ENCODE measurements at regions not wholly inside any gene's neighbourhood (a gene's known extent, or its start where the extent isn't known, plus 50 kb on each side); places are given as distances from the start of the nearest gene placed in this dataset.

- no peak overlapping the region for H3K4me3 ChIP-seq (replicated peaks in 1 of 3; ENCODE audit: low read depth in 2 of 3, low read length in 3 of 3)
- Mint-ChIP-seq H3K4me1 (no peaks in the 10 kb centered on the region), H3K27me3 (ENCODE audit: low read depth in 3 of 3) (peaks cover under 1 to 4% (median 2%) of the 10 kb centered on the region in 3 donors), H3K9me3 (no peaks in the 10 kb centered on the region), H3K4me3 (no peak overlapping the region), H3K36me3 (no peaks in the 10 kb centered on the region), H3K27ac (no peak overlapping the region)
- H3K79me2 ChIP-seq (ENCODE audit: insufficient read depth, low read length), result no peaks in the 10 kb centered on the region
- H3K27ac ChIP-seq (ENCODE audit: low read depth in 1 of 2, low read length in 2 of 2), result no peak overlapping the region
- peak; percentile 26 to 49 (median 32) for DNase-seq
- no peak overlapping the region for H3K9ac ChIP-seq (ENCODE audit: insufficient read depth, low read length, poor library complexity, severe bottlenecking)
- H3K36me3 ChIP-seq (replicated peaks in 1 of 2; ENCODE audit: control insufficient read depth in 1 of 2, insufficient read depth in 2 of 2, low read length in 2 of 2), result no peaks in the 10 kb centered on the region
- no peak overlapping the region for H3K4me2 ChIP-seq (replicated peaks; ENCODE audit: extremely low read depth, low read length, poor library complexity, severe bottlenecking)
- no peaks in the 10 kb centered on the region for H4K20me1 ChIP-seq (ENCODE audit: insufficient read depth, low read length)
- H3K27me3 ChIP-seq (ENCODE audit: control insufficient read depth in 2 of 2, insufficient read depth in 2 of 2, low read length in 2 of 2), result no peaks in the 10 kb centered on the region
- H2AFZ ChIP-seq (ENCODE audit: insufficient read depth, low read depth, low read length, poor library complexity, severe bottlenecking), result no peak overlapping the region
- H3K9me3 ChIP-seq (replicated peaks in 1 of 2; ENCODE audit: control insufficient read depth in 1 of 2, insufficient read depth in 1 of 2, low read length in 2 of 2), result no peaks in the 10 kb centered on the region
- H3K4me1 ChIP-seq (ENCODE audit: control insufficient read depth in 1 of 2, insufficient read depth in 2 of 2, low read length in 2 of 2), result no peaks in the 10 kb centered on the region
- WGBS (ENCODE audit: insufficient coverage), result 48% methylated on average over 2 of the region's 5 CpGs
- TF ChIP-seq, protein P1, sequence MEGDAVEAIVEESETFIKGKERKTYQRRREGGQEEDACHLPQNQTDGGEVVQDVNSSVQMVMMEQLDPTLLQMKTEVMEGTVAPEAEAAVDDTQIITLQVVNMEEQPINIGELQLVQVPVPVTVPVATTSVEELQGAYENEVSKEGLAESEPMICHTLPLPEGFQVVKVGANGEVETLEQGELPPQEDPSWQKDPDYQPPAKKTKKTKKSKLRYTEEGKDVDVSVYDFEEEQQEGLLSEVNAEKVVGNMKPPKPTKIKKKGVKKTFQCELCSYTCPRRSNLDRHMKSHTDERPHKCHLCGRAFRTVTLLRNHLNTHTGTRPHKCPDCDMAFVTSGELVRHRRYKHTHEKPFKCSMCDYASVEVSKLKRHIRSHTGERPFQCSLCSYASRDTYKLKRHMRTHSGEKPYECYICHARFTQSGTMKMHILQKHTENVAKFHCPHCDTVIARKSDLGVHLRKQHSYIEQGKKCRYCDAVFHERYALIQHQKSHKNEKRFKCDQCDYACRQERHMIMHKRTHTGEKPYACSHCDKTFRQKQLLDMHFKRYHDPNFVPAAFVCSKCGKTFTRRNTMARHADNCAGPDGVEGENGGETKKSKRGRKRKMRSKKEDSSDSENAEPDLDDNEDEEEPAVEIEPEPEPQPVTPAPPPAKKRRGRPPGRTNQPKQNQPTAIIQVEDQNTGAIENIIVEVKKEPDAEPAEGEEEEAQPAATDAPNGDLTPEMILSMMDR (IDR thresholded peaks at IDR 0.05), result peak; percentile 79
- intact Hi-C loops (cut with micrococcal nuclease), result loop anchor here in 1 of 2 donors (10.0 kb wide), 1 partner anchor 939 kb away; no protein-coding TSS in a partner anchor
Observed at GRCh38 chr4:120156120-120156718, 89.6 kb upstream of the MAD2L1 start.

DNA sequence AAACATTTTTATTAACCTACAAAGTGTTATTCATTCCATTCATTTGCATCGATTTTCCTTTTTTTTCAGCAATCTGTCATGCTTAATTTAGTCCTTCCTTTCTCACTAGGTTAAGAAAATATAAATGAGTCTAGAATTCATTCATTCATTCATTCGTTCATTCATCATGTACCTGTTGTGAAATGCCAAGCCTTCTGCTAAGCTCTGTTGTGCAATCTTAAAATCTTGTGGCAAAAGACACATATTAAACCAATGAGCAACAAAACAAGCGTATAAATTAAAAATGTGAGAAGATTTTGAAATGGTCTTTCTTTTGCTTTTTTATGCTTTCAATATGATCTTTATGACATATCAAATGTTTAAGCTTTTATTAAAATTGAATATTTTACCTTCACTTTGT is 88.6 kb upstream of the MAD2L1 start:
- H3K79me2 ChIP-seq (ENCODE audit: insufficient read depth, low read length), result no peaks in the 10 kb centered on the region
- H2AFZ ChIP-seq (ENCODE audit: insufficient read depth, low read depth, low read length, poor library complexity, severe bottlenecking), result no peak overlapping the region
- TF ChIP-seq, protein P1 (IDR thresholded peaks at IDR 0.05), result no peak
- H3K36me3 ChIP-seq (replicated peaks in 1 of 2; ENCODE audit: control insufficient read depth in 1 of 2, insufficient read depth in 2 of 2, low read length in 2 of 2), result no peaks in the 10 kb centered on the region
- H3K4me1 ChIP-seq (ENCODE audit: control insufficient read depth in 1 of 2, insufficient read depth in 2 of 2, low read length in 2 of 2), result no peaks in the 10 kb centered on the region
- DNase-seq, result no peak
- H3K4me2 ChIP-seq (replicated peaks; ENCODE audit: extremely low read depth, low read length, poor library complexity, severe bottlenecking), result no peak overlapping the region
- no peaks in the 10 kb centered on the region for H3K9me3 ChIP-seq (replicated peaks in 1 of 2; ENCODE audit: control insufficient read depth in 1 of 2, insufficient read depth in 1 of 2, low read length in 2 of 2)
- H3K4me3 ChIP-seq (replicated peaks in 1 of 3; ENCODE audit: low read depth in 2 of 3, low read length in 3 of 3), result no peak overlapping the region
- H3K9ac ChIP-seq (ENCODE audit: insufficient read depth, low read length, poor library complexity, severe bottlenecking), result no peak overlapping the region
- H3K27ac ChIP-seq (ENCODE audit: low read depth in 1 of 2, low read length in 2 of 2), result no peak overlapping the region
- WGBS (ENCODE audit: insufficient coverage), result no CpG with 5 or more reads among the region's 3 CpGs
- H4K20me1 ChIP-seq (ENCODE audit: insufficient read depth, low read length), result no peaks in the 10 kb centered on the region
- H3K9me3 Mint-ChIP-seq, result no peaks in the 10 kb centered on the region
- no peak overlapping the region for H3K27ac Mint-ChIP-seq
- H3K27me3 Mint-ChIP-seq (ENCODE audit: low read depth in 3 of 3), result peaks cover 2 to 3% (median 3%) of the 10 kb centered on the region in 3 donors
- no peaks in the 10 kb centered on the region for H3K27me3 ChIP-seq (ENCODE audit: control insufficient read depth in 2 of 2, insufficient read depth in 2 of 2, low read length in 2 of 2)
- no peak overlapping the region for H3K4me3 Mint-ChIP-seq
- no peaks in the 10 kb centered on the region for H3K36me3 Mint-ChIP-seq
- H3K4me1 Mint-ChIP-seq, result no peaks in the 10 kb centered on the region
- intact Hi-C loops (cut with micrococcal nuclease), result loop anchor here in 1 of 2 donors (10.0 kb wide), 1 partner anchor 940 kb away; no protein-coding TSS in a partner anchor
